ENCODE measurements at regions not wholly inside any gene's neighbourhood (a gene's known extent, or its start where the extent isn't known, plus 50 kb on each side); places are given as distances from the start of the nearest gene placed in this dataset.

GRCh38 chrX:829145-829544 lies 198.6 kb downstream of the SHOX start:
- no peak overlapping the region for H3K4me2 ChIP-seq
- Mint-ChIP-seq H3K4me1 (no peaks in the 10 kb centered on the region), H3K27me3 (ENCODE audit: insufficient read depth, low read depth, poor library complexity) (peaks cover 6% of the 10 kb centered on the region), H3K9me3 (peaks cover 73% of the 10 kb centered on the region), H3K27ac (no peak overlapping the region), H3K36me3 (ENCODE audit: low read depth) (peaks cover 25% of the 10 kb centered on the region), H3K4me3 (no peak overlapping the region)
- no peak for TF ChIP-seq ZNF331 (CRISPR knock-in tag; IDR thresholded peaks at IDR 0.05; ENCODE audit: low read depth)
- no peaks in the 10 kb centered on the region for H3K79me2 ChIP-seq (replicated peaks; ENCODE audit: insufficient read depth)
- no peak for DNase-seq (ENCODE audit: low spot score)
- no peaks in the 10 kb centered on the region for H4K20me1 ChIP-seq (replicated peaks; ENCODE audit: insufficient read depth)
- H3K27ac ChIP-seq (ENCODE audit: low read depth): no peak overlapping the region
- no peak for ATAC-seq
- H3F3A ChIP-seq (replicated peaks; ENCODE audit: low read depth): no peaks in the 10 kb centered on the region
- no peak overlapping the region for H2AFZ ChIP-seq
- no peaks in the 10 kb centered on the region for H3K36me3 ChIP-seq (ENCODE audit: insufficient read depth)
- H3K9me2 ChIP-seq (ENCODE audit: insufficient read depth): no peaks in the 10 kb centered on the region
- no peaks in the 10 kb centered on the region for H3K27me3 ChIP-seq (ENCODE audit: insufficient read depth)
- H3K4me1 ChIP-seq (ENCODE audit: insufficient read depth): peaks cover 6% of the 10 kb centered on the region; the same call in 1 of the 2 replicates
- no peak overlapping the region for H3K4me3 ChIP-seq

DNA sequence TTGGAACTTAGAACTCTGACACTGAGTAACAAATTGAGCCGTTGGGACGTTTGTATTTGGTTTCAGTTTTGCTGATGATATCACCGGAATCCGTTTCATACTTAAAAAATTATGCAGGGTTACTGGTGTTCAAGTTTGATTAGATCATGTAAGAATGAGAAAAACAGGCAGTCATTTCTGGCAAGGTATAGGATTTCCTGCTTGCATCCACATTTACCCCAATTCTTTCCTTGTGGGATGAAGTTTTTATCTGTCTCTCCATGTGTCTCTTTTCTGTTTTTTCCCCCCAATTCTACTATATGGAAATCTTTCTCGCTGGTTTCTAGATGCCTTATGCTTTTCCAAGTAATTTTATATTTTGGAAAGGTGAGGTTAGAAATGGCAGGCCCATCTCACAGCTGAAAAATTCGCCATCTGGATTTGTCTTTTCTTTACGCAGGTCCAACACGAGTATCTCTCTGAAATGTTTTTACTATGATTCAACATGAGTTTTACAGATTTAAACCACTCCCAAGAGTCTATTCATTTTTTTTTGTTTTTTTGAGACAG lies 197.9 kb downstream of the SHOX start:
- H3K4me1 ChIP-seq (ENCODE audit: insufficient read depth): peaks cover 6% of the 10 kb centered on the region; the same call in 1 of the 2 replicates
- H3K4me2 ChIP-seq: no peak overlapping the region
- H3K27ac Mint-ChIP-seq: no peak overlapping the region
- H3K27me3 Mint-ChIP-seq (ENCODE audit: insufficient read depth, low read depth, poor library complexity): peaks cover 6% of the 10 kb centered on the region
- no peak overlapping the region for H3K4me3 Mint-ChIP-seq
- no peak for DNase-seq (ENCODE audit: low spot score)
- no peak overlapping the region for H3K27ac ChIP-seq (ENCODE audit: low read depth)
- H3K9me2 ChIP-seq (ENCODE audit: insufficient read depth): no peaks in the 10 kb centered on the region
- H3K4me3 ChIP-seq: no peak overlapping the region
- H3K36me3 Mint-ChIP-seq (ENCODE audit: low read depth): peaks cover 22% of the 10 kb centered on the region
- no peaks in the 10 kb centered on the region for H3K36me3 ChIP-seq (ENCODE audit: insufficient read depth)
- no peaks in the 10 kb centered on the region for H4K20me1 ChIP-seq (replicated peaks; ENCODE audit: insufficient read depth)
- no peaks in the 10 kb centered on the region for H3K27me3 ChIP-seq (ENCODE audit: insufficient read depth)
- H3K4me1 Mint-ChIP-seq: no peaks in the 10 kb centered on the region
- no peaks in the 10 kb centered on the region for H3K79me2 ChIP-seq (replicated peaks; ENCODE audit: insufficient read depth)
- H2AFZ ChIP-seq: no peak overlapping the region
- no peak for ATAC-seq
- no peaks in the 10 kb centered on the region for H3F3A ChIP-seq (replicated peaks; ENCODE audit: low read depth)
- peaks cover 73% of the 10 kb centered on the region for H3K9me3 Mint-ChIP-seq
- TF ChIP-seq, protein P1, sequence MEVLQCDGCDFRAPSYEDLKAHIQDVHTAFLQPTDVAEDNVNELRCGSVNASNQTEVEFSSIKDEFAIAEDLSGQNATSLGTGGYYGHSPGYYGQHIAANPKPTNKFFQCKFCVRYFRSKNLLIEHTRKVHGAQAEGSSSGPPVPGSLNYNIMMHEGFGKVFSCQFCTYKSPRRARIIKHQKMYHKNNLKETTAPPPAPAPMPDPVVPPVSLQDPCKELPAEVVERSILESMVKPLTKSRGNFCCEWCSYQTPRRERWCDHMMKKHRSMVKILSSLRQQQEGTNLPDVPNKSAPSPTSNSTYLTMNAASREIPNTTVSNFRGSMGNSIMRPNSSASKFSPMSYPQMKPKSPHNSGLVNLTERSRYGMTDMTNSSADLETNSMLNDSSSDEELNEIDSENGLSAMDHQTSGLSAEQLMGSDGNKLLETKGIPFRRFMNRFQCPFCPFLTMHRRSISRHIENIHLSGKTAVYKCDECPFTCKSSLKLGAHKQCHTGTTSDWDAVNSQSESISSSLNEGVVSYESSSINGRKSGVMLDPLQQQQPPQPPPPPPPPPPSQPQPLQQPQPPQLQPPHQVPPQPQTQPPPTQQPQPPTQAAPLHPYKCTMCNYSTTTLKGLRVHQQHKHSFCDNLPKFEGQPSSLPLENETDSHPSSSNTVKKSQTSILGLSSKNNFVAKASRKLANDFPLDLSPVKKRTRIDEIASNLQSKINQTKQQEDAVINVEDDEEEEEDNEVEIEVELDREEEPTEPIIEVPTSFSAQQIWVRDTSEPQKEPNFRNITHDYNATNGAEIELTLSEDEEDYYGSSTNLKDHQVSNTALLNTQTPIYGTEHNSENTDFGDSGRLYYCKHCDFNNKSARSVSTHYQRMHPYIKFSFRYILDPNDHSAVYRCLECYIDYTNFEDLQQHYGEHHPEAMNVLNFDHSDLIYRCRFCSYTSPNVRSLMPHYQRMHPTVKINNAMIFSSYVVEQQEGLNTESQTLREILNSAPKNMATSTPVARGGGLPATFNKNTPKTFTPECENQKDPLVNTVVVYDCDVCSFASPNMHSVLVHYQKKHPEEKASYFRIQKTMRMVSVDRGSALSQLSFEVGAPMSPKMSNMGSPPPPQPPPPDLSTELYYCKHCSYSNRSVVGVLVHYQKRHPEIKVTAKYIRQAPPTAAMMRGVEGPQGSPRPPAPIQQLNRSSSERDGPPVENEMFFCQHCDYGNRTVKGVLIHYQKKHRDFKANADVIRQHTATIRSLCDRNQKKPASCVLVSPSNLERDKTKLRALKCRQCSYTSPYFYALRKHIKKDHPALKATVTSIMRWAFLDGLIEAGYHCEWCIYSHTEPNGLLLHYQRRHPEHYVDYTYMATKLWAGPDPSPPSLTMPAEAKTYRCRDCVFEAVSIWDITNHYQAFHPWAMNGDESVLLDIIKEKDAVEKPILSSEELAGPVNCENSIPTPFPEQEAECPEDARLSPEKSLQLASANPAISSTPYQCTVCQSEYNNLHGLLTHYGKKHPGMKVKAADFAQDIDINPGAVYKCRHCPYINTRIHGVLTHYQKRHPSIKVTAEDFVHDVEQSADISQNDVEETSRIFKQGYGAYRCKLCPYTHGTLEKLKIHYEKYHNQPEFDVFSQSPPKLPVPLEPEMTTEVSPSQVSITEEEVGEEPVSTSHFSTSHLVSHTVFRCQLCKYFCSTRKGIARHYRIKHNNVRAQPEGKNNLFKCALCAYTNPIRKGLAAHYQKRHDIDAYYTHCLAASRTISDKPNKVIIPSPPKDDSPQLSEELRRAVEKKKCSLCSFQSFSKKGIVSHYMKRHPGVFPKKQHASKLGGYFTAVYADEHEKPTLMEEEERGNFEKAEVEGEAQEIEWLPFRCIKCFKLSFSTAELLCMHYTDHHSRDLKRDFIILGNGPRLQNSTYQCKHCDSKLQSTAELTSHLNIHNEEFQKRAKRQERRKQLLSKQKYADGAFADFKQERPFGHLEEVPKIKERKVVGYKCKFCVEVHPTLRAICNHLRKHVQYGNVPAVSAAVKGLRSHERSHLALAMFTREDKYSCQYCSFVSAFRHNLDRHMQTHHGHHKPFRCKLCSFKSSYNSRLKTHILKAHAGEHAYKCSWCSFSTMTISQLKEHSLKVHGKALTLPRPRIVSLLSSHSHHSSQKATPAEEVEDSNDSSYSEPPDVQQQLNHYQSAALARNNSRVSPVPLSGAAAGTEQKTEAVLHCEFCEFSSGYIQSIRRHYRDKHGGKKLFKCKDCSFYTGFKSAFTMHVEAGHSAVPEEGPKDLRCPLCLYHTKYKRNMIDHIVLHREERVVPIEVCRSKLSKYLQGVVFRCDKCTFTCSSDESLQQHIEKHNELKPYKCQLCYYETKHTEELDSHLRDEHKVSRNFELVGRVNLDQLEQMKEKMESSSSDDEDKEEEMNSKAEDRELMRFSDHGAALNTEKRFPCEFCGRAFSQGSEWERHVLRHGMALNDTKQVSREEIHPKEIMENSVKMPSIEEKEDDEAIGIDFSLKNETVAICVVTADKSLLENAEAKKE (CRISPR knock-in tag; IDR thresholded peaks at IDR 0.05): no peak
- TF ChIP-seq EZH2 (IDR thresholded peaks at IDR 0.05; ENCODE audit: low read depth, unreplicated experiment) (no peak), JUNB (IDR thresholded peaks at IDR 0.05; ENCODE audit: unreplicated experiment) (no peak), ZNF331 (CRISPR knock-in tag; IDR thresholded peaks at IDR 0.05; ENCODE audit: low read depth) (no peak), STAT1 (IDR thresholded peaks at IDR 0.05; ENCODE audit: unreplicated experiment) (no peak), NANOG (IDR thresholded peaks at IDR 0.05; ENCODE audit: borderline replicate concordance) (no peak), CREB1 (CRISPR knock-in tag; IDR thresholded peaks at IDR 0.05; ENCODE audit: low read depth) (no peak), ZNF114 (CRISPR knock-in tag; IDR thresholded peaks at IDR 0.05) (no peak), EZH2phosphoT487 (IDR thresholded peaks at IDR 0.05; ENCODE audit: unreplicated experiment) (no peak)
- TF ChIP-seq, protein P2, sequence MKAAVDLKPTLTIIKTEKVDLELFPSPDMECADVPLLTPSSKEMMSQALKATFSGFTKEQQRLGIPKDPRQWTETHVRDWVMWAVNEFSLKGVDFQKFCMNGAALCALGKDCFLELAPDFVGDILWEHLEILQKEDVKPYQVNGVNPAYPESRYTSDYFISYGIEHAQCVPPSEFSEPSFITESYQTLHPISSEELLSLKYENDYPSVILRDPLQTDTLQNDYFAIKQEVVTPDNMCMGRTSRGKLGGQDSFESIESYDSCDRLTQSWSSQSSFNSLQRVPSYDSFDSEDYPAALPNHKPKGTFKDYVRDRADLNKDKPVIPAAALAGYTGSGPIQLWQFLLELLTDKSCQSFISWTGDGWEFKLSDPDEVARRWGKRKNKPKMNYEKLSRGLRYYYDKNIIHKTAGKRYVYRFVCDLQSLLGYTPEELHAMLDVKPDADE (IDR thresholded peaks at IDR 0.05): no peak
- TF ChIP-seq, protein P3, sequence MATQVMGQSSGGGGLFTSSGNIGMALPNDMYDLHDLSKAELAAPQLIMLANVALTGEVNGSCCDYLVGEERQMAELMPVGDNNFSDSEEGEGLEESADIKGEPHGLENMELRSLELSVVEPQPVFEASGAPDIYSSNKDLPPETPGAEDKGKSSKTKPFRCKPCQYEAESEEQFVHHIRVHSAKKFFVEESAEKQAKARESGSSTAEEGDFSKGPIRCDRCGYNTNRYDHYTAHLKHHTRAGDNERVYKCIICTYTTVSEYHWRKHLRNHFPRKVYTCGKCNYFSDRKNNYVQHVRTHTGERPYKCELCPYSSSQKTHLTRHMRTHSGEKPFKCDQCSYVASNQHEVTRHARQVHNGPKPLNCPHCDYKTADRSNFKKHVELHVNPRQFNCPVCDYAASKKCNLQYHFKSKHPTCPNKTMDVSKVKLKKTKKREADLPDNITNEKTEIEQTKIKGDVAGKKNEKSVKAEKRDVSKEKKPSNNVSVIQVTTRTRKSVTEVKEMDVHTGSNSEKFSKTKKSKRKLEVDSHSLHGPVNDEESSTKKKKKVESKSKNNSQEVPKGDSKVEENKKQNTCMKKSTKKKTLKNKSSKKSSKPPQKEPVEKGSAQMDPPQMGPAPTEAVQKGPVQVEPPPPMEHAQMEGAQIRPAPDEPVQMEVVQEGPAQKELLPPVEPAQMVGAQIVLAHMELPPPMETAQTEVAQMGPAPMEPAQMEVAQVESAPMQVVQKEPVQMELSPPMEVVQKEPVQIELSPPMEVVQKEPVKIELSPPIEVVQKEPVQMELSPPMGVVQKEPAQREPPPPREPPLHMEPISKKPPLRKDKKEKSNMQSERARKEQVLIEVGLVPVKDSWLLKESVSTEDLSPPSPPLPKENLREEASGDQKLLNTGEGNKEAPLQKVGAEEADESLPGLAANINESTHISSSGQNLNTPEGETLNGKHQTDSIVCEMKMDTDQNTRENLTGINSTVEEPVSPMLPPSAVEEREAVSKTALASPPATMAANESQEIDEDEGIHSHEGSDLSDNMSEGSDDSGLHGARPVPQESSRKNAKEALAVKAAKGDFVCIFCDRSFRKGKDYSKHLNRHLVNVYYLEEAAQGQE (IDR thresholded peaks at IDR 0.05; ENCODE audit: unreplicated experiment): no peak

Measured in GM23338 (cell line).